ENCODE measurements at regions not wholly inside any gene's neighbourhood (a gene's known extent, or its start where the extent isn't known, plus 50 kb on each side); places are given as distances from the start of the nearest gene placed in this dataset.

DNA sequence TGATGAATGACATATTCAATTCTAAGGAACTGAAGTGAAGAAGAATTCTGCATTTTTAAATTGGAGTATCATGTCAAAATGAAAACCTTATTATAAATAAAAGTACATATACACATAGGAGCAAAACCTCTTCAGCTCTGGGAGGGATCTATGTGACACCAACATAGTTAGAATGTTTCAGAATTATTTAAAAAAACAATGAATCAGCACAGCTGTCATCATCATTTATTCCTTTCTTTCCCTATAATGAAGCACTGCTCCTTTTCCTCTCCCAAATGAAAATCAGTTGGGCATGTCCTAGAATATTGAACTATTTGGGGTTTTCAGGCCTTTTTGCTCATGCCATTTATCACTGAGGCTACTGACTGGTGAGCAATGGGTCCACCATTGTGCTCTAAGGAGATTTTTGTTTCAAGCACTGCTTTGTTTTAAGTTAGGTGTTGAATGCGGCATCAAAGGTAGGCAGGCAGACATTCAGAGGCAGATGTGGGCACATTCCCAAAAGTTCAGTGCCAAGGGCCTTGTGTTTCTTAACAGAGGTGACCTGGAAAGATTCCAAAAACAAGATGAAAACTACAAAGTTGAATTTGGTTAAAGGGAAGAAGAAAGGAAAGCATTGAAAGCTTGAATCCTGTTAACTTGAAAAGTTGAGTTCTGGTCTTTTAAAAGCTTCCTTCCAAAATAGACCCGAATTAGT is 126.4 kb upstream of the ADAMTSL1 start:
- Mint-ChIP-seq H3K27ac (no peak overlapping the region), H3K9me3 (no peaks in the 10 kb centered on the region), H3K4me3 (no peak overlapping the region), H3K4me1 (no peaks in the 10 kb centered on the region), H3K36me3 (ENCODE audit: low read depth) (no peaks in the 10 kb centered on the region), H3K27me3 (no peaks in the 10 kb centered on the region)
- POLR2A ChIA-PET: no interaction called here
- CTCF ChIA-PET: no interaction called here
- DNase-seq: no peak

DNA sequence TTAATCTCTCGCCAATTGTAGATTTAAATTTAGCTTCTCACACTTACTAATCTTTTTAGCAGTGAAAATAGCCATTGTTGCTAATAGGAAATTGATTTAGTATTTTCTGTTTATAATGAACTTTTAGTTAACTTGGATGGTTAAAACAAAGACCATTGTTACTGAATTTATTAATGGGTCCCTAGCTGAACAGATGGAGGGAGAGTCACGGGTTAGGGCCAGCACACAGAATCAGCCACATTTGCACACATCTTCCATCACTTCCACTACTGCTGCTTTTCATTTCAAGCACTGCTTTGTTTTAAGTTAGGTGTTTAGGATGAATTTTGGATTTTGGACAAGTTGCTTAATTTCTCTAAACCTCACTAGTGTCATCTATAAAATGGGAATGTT is 125.9 kb upstream of the ADAMTSL1 start:
- ChIA-PET CTCF (no interaction called here), POLR2A (no interaction called here)
- Mint-ChIP-seq H3K27ac (no peak overlapping the region), H3K27me3 (no peaks in the 10 kb centered on the region), H3K4me3 (no peak overlapping the region), H3K9me3 (no peaks in the 10 kb centered on the region), H3K4me1 (no peaks in the 10 kb centered on the region), H3K36me3 (ENCODE audit: low read depth) (no peaks in the 10 kb centered on the region)
- no peak for DNase-seq

DNA sequence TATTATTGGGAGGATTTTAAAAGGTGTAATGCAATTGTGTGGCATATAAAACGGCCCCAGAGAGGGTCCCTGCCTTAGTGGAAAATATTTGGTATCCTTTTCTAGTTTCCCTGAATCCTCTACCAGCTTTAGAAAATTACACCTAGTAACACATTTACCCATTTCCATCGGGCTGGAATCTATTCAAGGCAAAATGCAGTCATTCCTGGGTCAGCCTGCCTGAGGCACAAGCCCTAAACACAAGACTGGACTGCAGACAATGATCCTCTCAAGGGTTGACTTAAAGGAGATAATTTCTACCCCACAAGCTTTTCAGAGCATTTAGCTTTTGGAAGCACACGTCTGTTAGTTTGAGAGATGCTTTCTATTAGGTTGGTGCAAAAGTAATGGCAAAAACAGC is 124.4 kb upstream of the ADAMTSL1 start:
- no peaks in the 10 kb centered on the region for H3K4me1 Mint-ChIP-seq
- no peaks in the 10 kb centered on the region for H3K36me3 Mint-ChIP-seq (ENCODE audit: low read depth)
- H3K4me3 Mint-ChIP-seq: no peak overlapping the region
- no peaks in the 10 kb centered on the region for H3K27me3 Mint-ChIP-seq
- DNase-seq: no peak
- no peak overlapping the region for H3K27ac Mint-ChIP-seq
- CTCF ChIA-PET: no interaction called here
- POLR2A ChIA-PET: no interaction called here
- no peaks in the 10 kb centered on the region for H3K9me3 Mint-ChIP-seq

DNA sequence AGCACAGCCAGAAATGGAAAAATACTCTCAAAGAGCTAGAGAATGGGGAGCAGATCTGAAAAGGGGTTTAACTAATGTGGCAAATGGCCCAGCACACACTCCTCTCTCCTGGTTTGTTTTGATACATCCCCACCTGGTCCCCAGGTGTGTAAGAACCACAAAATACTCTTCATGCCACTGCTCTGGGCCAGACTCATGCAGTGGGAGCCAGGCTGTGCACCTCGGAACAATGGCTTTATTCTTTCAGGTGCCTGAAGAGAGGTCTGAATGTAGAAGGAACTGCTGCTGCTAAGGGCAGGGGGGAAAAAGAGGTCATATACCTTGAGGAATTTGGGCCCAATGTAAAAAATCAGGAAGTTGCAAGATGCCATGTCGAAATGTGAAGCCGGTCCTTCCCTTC is 123.9 kb upstream of the ADAMTSL1 start:
- ChIA-PET POLR2A (no interaction called here), CTCF (no interaction called here)
- no peak overlapping the region for H3K4me3 Mint-ChIP-seq
- H3K27me3 Mint-ChIP-seq: no peaks in the 10 kb centered on the region
- H3K36me3 Mint-ChIP-seq (ENCODE audit: low read depth): no peaks in the 10 kb centered on the region
- no peaks in the 10 kb centered on the region for H3K9me3 Mint-ChIP-seq
- no peak overlapping the region for H3K27ac Mint-ChIP-seq
- no peak for DNase-seq
- no peaks in the 10 kb centered on the region for H3K4me1 Mint-ChIP-seq

DNA sequence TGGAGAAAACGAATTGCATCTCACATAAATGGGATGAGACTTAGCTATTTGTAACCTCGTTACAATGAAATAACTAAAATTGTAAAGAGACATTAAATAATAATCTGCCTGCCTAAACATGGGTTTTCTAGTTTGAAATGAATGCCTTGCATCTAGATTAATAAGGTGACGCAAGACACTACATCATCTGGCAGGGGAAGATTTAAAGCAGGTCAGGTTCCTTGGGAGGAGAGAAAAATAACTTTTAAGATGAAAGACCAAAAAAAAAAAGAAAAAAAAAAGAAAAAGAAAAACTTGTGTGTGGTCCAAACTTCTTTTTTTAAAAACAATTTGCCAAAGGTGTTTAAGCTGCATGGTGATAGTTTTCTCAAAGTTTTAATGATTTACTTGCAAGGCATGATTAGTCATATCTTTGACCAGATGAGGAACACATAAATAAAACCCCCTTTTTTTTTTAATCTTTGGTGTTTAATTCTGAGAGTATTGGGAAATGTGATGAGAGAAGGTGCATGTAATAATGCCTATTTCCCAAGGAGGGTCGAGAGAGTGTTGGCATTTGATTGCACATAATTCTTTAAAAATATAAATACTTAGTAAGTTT is 122.9 kb upstream of the ADAMTSL1 start:
- H3K36me3 Mint-ChIP-seq (ENCODE audit: low read depth): no peaks in the 10 kb centered on the region
- DNase-seq: no peak
- H3K4me3 Mint-ChIP-seq: no peak overlapping the region
- H3K27me3 Mint-ChIP-seq: no peaks in the 10 kb centered on the region
- ChIA-PET CTCF (no interaction called here), POLR2A (no interaction called here)
- H3K9me3 Mint-ChIP-seq: no peaks in the 10 kb centered on the region
- no peaks in the 10 kb centered on the region for H3K4me1 Mint-ChIP-seq
- H3K27ac Mint-ChIP-seq: no peak overlapping the region

DNA sequence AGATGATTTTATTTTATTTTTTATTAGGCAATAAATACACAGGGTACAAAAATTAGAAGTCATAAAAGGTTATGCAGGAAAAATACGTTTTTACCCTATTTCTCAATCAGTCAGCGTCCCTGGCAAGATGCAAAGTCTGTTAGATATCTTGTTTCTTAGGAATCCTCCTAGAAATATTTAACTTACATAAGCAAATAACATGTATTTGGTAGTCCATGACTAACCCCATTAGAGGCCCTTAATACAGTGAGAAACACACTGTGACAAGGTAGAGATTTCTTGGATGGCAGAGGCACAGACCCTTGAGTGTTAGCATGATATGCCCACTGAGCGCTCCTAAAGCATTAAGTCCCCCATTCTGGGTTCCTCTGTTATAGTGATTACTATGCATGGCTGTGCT is 121.2 kb upstream of the ADAMTSL1 start:
- H3K4me3 Mint-ChIP-seq: no peak overlapping the region
- DNase-seq: no peak
- H3K4me1 Mint-ChIP-seq: no peaks in the 10 kb centered on the region
- ChIA-PET POLR2A (no interaction called here), CTCF (no interaction called here)
- H3K27ac Mint-ChIP-seq: no peak overlapping the region
- H3K36me3 Mint-ChIP-seq (ENCODE audit: low read depth): no peaks in the 10 kb centered on the region
- no peaks in the 10 kb centered on the region for H3K9me3 Mint-ChIP-seq
- H3K27me3 Mint-ChIP-seq: no peaks in the 10 kb centered on the region

DNA sequence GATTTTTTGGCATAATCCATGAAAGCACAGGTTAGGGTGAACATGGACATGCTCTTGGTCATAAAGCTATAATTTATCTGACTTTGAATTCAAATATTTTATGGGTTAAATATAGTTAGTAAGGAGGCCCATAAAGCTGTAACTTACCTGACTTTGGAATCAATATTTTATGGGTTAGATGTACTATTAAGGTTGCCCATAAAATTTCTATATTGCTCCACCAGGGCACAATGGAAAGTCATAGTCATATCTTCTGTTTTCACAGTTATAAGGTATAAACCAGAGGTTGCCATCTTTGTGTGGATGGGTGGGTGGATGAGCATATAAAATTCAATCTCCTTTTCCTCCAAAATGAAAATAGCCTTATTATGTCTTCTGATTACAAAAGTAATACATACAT is 120.5 kb upstream of the ADAMTSL1 start:
- DNase-seq: no peak
- H3K4me3 Mint-ChIP-seq: no peak overlapping the region
- no peaks in the 10 kb centered on the region for H3K36me3 Mint-ChIP-seq (ENCODE audit: low read depth)
- no peaks in the 10 kb centered on the region for H3K4me1 Mint-ChIP-seq
- ChIA-PET CTCF (no interaction called here), POLR2A (no interaction called here)
- H3K27me3 Mint-ChIP-seq: no peaks in the 10 kb centered on the region
- no peak overlapping the region for H3K27ac Mint-ChIP-seq
- no peaks in the 10 kb centered on the region for H3K9me3 Mint-ChIP-seq

DNA sequence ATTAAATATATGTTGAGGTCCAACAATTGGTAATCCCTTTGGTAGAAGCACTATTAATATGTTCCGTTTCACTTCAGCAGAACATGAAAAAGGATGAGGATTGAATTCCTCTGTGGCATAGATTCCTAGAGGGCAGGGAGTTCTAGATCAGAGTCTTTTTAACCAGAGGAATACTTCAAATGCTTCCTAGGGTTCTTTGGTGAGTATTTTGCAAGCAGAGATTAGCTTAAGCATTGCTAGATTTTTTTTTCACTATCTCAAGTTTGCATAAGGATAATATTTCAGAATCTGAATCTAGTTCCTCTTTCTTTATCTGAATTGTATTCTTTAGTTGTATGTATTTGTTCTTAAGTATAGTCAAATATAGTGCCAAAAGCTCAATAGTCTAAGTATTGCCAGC is 116.6 kb upstream of the ADAMTSL1 start:
- ChIA-PET CTCF (no interaction called here), POLR2A (no interaction called here)
- Mint-ChIP-seq H3K4me1 (no peaks in the 10 kb centered on the region), H3K4me3 (no peak overlapping the region), H3K27me3 (no peaks in the 10 kb centered on the region), H3K27ac (no peak overlapping the region), H3K36me3 (ENCODE audit: low read depth) (no peaks in the 10 kb centered on the region), H3K9me3 (no peaks in the 10 kb centered on the region)
- DNase-seq: no peak

DNA sequence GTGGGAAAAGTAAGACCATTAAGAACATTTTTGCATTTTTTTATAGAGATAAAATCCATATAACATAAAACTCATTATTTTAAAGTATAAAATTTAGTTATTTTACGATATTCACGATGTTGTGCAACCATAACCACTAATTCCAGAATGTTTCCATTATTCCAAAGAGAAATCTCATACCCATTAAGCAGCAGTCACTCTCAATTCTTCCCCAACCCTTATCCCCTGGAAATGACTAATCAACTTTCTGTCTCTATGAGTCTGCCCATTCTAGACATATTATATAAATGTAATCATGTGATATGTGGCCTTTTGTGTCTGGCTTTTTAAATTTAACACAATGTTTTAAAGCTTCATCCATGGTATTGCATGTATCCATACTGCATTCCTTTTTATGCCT is 115.6 kb upstream of the ADAMTSL1 start:
- ChIA-PET POLR2A (no interaction called here), CTCF (no interaction called here)
- H3K9me3 Mint-ChIP-seq: no peaks in the 10 kb centered on the region
- no peaks in the 10 kb centered on the region for H3K27me3 Mint-ChIP-seq
- no peaks in the 10 kb centered on the region for H3K4me1 Mint-ChIP-seq
- H3K36me3 Mint-ChIP-seq (ENCODE audit: low read depth): no peaks in the 10 kb centered on the region
- no peak overlapping the region for H3K27ac Mint-ChIP-seq
- no peak overlapping the region for H3K4me3 Mint-ChIP-seq
- no peak for DNase-seq

DNA sequence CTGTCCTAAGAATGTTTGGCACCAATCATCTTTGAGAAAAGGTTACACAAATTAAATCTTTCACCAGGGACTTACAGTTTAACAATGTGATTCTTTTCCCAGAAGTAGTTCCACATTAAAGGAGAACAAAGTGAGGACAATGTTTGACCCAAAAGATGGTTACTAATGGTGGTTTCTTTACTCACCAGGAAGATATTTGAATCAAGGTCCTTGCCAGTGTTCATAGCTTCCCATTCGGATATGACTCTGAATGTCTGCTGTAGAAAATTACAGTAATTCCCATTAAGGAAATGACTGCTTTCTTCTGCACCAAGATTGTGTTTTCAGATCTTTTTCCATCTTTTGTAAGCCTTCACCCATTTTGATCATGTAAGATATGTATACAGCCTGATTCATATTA is 114.6 kb upstream of the ADAMTSL1 start:
- Mint-ChIP-seq H3K27me3 (no peaks in the 10 kb centered on the region), H3K9me3 (no peaks in the 10 kb centered on the region), H3K27ac (no peak overlapping the region), H3K4me1 (no peaks in the 10 kb centered on the region), H3K4me3 (no peak overlapping the region), H3K36me3 (ENCODE audit: low read depth) (no peaks in the 10 kb centered on the region)
- CTCF ChIA-PET: interaction anchor here (0.9 kb wide), 1 partner anchor 11 kb away, joined by 3 read pairs; no protein-coding TSS in a partner anchor
- POLR2A ChIA-PET: no interaction called here
- no peak for DNase-seq

DNA sequence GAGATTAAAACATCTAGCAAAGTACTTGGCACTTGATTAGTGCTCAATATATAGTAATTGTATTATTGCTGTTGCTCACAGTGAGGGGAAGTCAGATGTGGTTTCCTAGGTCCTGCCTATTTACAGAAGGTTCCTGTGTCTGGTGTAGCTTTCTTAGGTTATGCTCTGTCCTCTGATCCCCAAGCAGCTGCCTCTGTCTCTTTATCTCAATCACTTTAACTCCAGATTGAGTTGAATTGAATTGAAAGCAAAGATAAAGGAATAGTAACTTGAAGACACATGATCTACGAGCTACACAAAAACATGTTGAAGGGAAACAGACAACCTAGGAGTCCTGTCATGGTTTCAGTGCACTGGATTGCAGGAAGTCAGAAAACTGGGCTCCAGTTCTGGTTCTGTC is 113.9 kb upstream of the ADAMTSL1 start:
- Mint-ChIP-seq H3K9me3 (no peaks in the 10 kb centered on the region), H3K27me3 (no peaks in the 10 kb centered on the region), H3K4me1 (no peaks in the 10 kb centered on the region), H3K4me3 (no peak overlapping the region), H3K36me3 (ENCODE audit: low read depth) (no peaks in the 10 kb centered on the region), H3K27ac (no peak overlapping the region)
- CTCF ChIA-PET: interaction anchor here (0.6 to 0.9 kb wide), 2 partner anchors 10 to 783 kb away, joined by 3 read pairs; no protein-coding TSS in a partner anchor
- POLR2A ChIA-PET: no interaction called here
- no peak for DNase-seq

DNA sequence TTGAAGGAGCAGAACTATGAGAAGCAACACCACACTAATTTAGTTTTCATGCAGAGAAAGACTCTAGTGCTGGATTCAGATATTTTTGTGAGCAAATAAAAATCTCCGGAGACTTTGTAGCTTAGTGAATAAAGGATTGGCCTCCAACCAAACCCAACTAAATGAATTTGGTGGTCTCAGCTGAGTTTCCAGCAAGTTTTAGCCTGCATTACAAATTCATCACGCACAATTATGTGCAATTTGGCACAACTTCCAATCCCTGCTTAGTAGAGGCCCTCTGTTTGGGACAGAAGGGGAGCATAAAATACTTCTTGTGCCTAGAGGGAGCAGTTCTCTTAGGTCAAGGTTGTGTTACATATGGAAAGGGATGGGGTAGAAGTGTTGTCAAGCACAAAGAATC is 112.3 kb upstream of the ADAMTSL1 start:
- Mint-ChIP-seq H3K36me3 (ENCODE audit: low read depth) (no peaks in the 10 kb centered on the region), H3K9me3 (no peaks in the 10 kb centered on the region), H3K4me3 (no peak overlapping the region), H3K4me1 (no peaks in the 10 kb centered on the region), H3K27me3 (no peaks in the 10 kb centered on the region), H3K27ac (no peak overlapping the region)
- CTCF ChIA-PET: no interaction called here
- POLR2A ChIA-PET: no interaction called here
- DNase-seq: no peak

DNA sequence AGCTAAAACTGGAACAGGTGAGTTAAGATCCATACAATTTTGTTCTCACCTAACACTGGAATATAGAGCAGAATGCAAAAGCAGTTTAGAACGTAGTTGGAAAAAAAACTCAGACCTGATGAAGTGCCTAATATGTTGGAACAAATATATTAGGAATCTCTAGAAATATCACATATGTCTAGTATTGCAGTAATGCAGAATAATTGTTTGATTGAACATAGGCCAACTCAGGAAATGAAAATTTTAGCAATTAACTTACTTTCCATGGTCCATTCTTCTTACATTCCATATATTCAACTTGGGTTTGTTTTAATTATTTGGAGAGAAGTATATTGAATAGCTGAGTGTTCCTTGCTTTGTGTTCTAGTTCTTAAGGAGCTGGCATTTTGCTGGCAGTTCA is 111.8 kb upstream of the ADAMTSL1 start:
- DNase-seq: no peak
- Mint-ChIP-seq H3K27ac (no peak overlapping the region), H3K27me3 (no peaks in the 10 kb centered on the region), H3K36me3 (ENCODE audit: low read depth) (no peaks in the 10 kb centered on the region), H3K9me3 (no peaks in the 10 kb centered on the region), H3K4me3 (no peak overlapping the region), H3K4me1 (no peaks in the 10 kb centered on the region)
- POLR2A ChIA-PET: no interaction called here
- CTCF ChIA-PET: no interaction called here

DNA sequence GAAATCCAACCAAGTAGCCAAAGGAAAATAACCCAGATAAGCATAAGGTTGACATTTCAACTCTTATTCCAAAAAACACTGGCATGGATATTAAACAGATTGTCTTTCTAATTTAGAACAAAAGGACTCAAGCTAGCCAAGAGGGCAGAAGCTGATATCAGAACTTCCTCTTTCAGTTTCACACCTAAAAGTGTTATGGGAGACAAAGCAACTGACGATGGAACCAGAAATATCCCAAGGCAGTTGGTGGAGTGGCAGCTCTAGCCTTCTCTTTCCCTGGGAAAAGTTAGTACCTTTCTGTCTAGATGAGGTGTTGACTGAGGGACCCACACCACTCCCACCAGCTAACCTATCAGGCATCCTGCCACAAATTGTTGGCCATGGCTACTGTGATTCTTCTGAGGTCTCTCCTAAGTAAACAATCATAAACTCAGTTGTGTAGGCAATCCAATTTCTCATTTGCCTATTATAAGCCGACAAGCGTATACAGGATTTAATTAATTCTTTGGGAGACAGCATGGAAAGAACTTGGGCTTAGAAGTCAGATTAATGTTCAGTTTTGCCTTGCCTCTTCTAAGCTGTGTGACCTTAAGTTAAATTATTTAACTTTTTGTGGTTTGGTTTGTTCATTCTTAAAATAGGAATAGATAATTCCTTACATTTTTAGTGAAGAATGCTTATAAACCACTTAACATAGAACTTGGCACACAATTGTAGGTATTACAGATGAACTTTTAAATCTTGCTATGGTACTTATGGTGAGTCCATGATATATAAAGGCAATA is 110.9 kb upstream of the ADAMTSL1 start:
- H3K27me3 Mint-ChIP-seq: no peaks in the 10 kb centered on the region

More for the DNA sequence above, 110.9 kb upstream of the ADAMTSL1 start:
- CTCF ChIA-PET: interaction anchor here (0.5 kb wide), 1 partner anchor 1542 kb away, joined by 8 read pairs; no protein-coding TSS in a partner anchor
- no peak overlapping the region for H3K27ac Mint-ChIP-seq
- H3K4me1 Mint-ChIP-seq: no peaks in the 10 kb centered on the region
- POLR2A ChIA-PET: no interaction called here
- no peaks in the 10 kb centered on the region for H3K36me3 Mint-ChIP-seq (ENCODE audit: low read depth)
- H3K4me3 Mint-ChIP-seq: no peak overlapping the region
- no peak for DNase-seq
- H3K9me3 Mint-ChIP-seq: no peaks in the 10 kb centered on the region
